ENCODE measurements at regions not wholly inside any gene's neighbourhood (a gene's known extent, or its start where the extent isn't known, plus 50 kb on each side); places are given as distances from the start of the nearest gene placed in this dataset.

DNA sequence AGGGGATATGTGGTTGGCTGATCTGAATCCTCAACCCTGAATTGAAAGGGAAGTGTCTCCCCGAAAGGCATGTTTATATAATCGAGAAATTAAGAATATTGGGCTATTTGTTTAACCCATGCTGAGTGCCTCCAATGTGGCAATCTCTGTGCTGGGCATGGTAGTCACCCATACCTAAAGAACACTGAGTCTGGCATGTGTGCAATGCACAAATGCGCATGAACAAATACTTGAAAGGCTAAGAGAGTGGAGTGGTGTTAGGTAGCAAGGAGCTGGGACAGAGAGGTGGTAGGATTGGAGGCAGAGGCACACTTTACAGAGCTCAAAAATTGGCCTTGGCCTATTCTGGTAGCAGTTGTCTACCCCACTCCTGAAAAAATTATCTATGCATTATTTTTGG lies 645.1 kb upstream of the FAM98A start:
- no peak overlapping the region for H2BK120ac ChIP-seq (replicated peaks; ENCODE audit: low read depth, low read length)
- H4K20me1 ChIP-seq (replicated peaks in 1 of 2; ENCODE audit: control insufficient read depth in 1 of 2, insufficient read depth in 2 of 2, low read length in 2 of 2) = no peaks in the 10 kb centered on the region
- H3K79me1 ChIP-seq (ENCODE audit: low read depth, low read length) = no peaks in the 10 kb centered on the region
- H2AFZ ChIP-seq (ENCODE audit: low read length) = no peak overlapping the region
- H3K36me3 ChIP-seq (ENCODE audit: control insufficient read depth in 2 of 4, insufficient read depth in 4 of 4, low read length in 3 of 4) = no peaks in the 10 kb centered on the region
- no peak overlapping the region for H2BK12ac ChIP-seq (ENCODE audit: low read depth, low read length)
- H2BK20ac ChIP-seq (ENCODE audit: low read length) = no peak overlapping the region
- peaks cover 0 to 4% (median under 1%) of the 10 kb centered on the region in 4 experiments; a peak in 2 of 7 replicates for H3K27me3 ChIP-seq (replicated peaks in 1 of 4; ENCODE audit: control insufficient read depth in 3 of 4, extremely low read depth in 1 of 4, insufficient read depth in 3 of 4, low read length in 3 of 4)
- no peak overlapping the region for H3K27ac ChIP-seq (ENCODE audit: low read depth, low read length)
- H2BK5ac ChIP-seq (ENCODE audit: low read depth, low read length) = no peak overlapping the region
- DNase-seq (ENCODE audit: low read depth in 1 of 2, low spot score in 2 of 2) = no peak
- no peak for FAIRE-seq
- no peak overlapping the region for H3K14ac ChIP-seq (ENCODE audit: insufficient read length)
- peak overlapping the region; percentile 10 for H4K5ac ChIP-seq (ENCODE audit: insufficient read length, low read depth, low read length)
- H3K56ac ChIP-seq (replicated peaks; ENCODE audit: insufficient read length, low read depth, low read length) = no peak overlapping the region
- no peak overlapping the region for H3K4me2 ChIP-seq (ENCODE audit: insufficient read depth in 1 of 2, low read depth in 2 of 2, low read length in 2 of 2)
- 95% methylated on average over 3 of the region's 3 CpGs; no CpG with 5 or more reads in 1 of the 2 experiments for WGBS, 2 experiments (ENCODE audit: extremely low coverage in 1 of 2, insufficient coverage in 1 of 2, insufficient read length in 1 of 2, insufficient replicate concordance in 2 of 2, low coverage in 1 of 2, low lambda C conversion rate in 2 of 2, missing lambda C conversion rate in 1 of 2)
- peaks cover 0 to 3% (median 0%) of the 10 kb centered on the region in 4 experiments; a peak in 1 of 7 replicates for H3K4me1 ChIP-seq (replicated peaks in 1 of 4; ENCODE audit: control insufficient read depth in 3 of 4, insufficient read depth in 4 of 4, low read length in 3 of 4)
- H3K4ac ChIP-seq (replicated peaks; ENCODE audit: insufficient read length, low read depth, low read length) = no peak overlapping the region
- no peak overlapping the region for H3K9ac ChIP-seq (replicated peaks in 1 of 4; ENCODE audit: extremely low read depth in 1 of 4, low read depth in 3 of 4, low read length in 3 of 4)
- no peak for TF ChIP-seq RXRA (IDR thresholded peaks at IDR 0.05; ENCODE audit: insufficient read depth, low read depth, low read length)
- TF ChIP-seq EP300 (IDR thresholded peaks at IDR 0.05; ENCODE audit: borderline replicate concordance in 1 of 2, low read depth in 2 of 2, low read length in 2 of 2) = no peak
- TF ChIP-seq TCF12 (IDR thresholded peaks at IDR 0.05; ENCODE audit: low read depth, low read length) = no peak
- no peak for TF ChIP-seq CTCF (IDR thresholded peaks at IDR 0.05; ENCODE audit: control extremely low read depth in 1 of 3, insufficient read depth in 1 of 3, low read depth in 1 of 3, low read length in 3 of 3)
- TF ChIP-seq KDM5A (IDR thresholded peaks at IDR 0.05; ENCODE audit: low read length) = no peak
- no peak overlapping the region for H4K91ac ChIP-seq (replicated peaks; ENCODE audit: insufficient read length, low read length)
- H3K23ac ChIP-seq (ENCODE audit: insufficient read length) = no peak overlapping the region
- no peak overlapping the region for H2AK5ac ChIP-seq (ENCODE audit: low read depth, low read length)
- no peaks in the 10 kb centered on the region for H3K79me2 ChIP-seq (ENCODE audit: control insufficient read depth in 1 of 2, insufficient read depth in 2 of 2, low read length in 2 of 2)
- H4K8ac ChIP-seq (ENCODE audit: extremely low read depth, insufficient read depth, low read length) = no peak overlapping the region
- ChIA-PET POLR2A (ENCODE audit: partially characterized antibody) (no interaction called here), CTCF (ENCODE audit: partially characterized antibody) (interaction anchor here (0.6 to 0.8 kb wide), 2 partner anchors 232 to 477 kb away, joined by 3 to 4 read pairs; no protein-coding TSS in a partner anchor)
- H3K9me3 ChIP-seq (ENCODE audit: insufficient read depth in 2 of 2, low read depth in 1 of 2, low read length in 1 of 2) = no peaks in the 10 kb centered on the region; a peak in 1 of 4 replicates
- H3K4me3 ChIP-seq (ENCODE audit: extremely low read depth in 1 of 4, insufficient read depth in 2 of 4, low read depth in 3 of 4, low read length in 4 of 4) = no peak overlapping the region
- H2BK15ac ChIP-seq (ENCODE audit: low read length) = no peak overlapping the region
- no peak overlapping the region for H3K18ac ChIP-seq (ENCODE audit: extremely low read depth, low read length)
- H3K23me2 ChIP-seq (ENCODE audit: low read depth, low read length) = no peaks in the 10 kb centered on the region

Measured in H1 (cell line).